OCI-LY1 (cell line): ENCODE measurements at regions not wholly inside any gene's neighbourhood (a gene's known extent, or its start where the extent isn't known, plus 50 kb on each side); places are given as distances from the start of the nearest gene placed in this dataset.

ENCODE experiments used
- H2AFZ ChIP-seq: fragments of 200-600 bp; sonication (generic), shearing (Covaris generic); 2 replicates; pipeline ENCODE4 v1.6.0; 2014; ENCODE audit warnings: antibody characterized with exemption, mild to moderate bottlenecking, low read length
- H3F3A ChIP-seq: fragments of 200-600 bp; sonication (generic), shearing (Covaris generic); 2 replicates; pipeline ENCODE4 v1.6.0; 2014; ENCODE audit warnings: mild to moderate bottlenecking, antibody characterized with exemption, low read length, moderate library complexity; ENCODE audit not compliant: insufficient read depth
- H3K27ac ChIP-seq: fragments of 200-600 bp; sonication (generic); 2 replicates; pipeline ENCODE4 v1.5.1; 2014; ENCODE audit warnings: low read length, mixed run types, mild to moderate bottlenecking, low read depth; ENCODE audit not compliant: poor library complexity, severe bottlenecking
- H3K27me3 ChIP-seq: fragments of 200-600 bp; sonication (generic); 2 replicates; pipeline ENCODE4 v1.6.0; 2014; ENCODE audit warnings: antibody characterized with exemption, mild to moderate bottlenecking, low read length, moderate library complexity; ENCODE audit not compliant: insufficient read depth
- H3K36me3 ChIP-seq: fragments of 200-600 bp; sonication (generic); 2 replicates; pipeline ENCODE4 v1.6.1; 2014; ENCODE audit warnings: mild to moderate bottlenecking, antibody characterized with exemption, low read length, moderate library complexity, mixed read lengths; ENCODE audit not compliant: insufficient read depth
- H3K4me1 ChIP-seq: fragments of 200-600 bp; sonication (generic); 2 replicates; pipeline ENCODE4 v1.5.1; 2014; ENCODE audit warnings: mild to moderate bottlenecking, low read length, moderate library complexity; ENCODE audit not compliant: insufficient read depth, severe bottlenecking
- H3K4me2 ChIP-seq: fragments of 200-600 bp; sonication (generic), shearing (Covaris generic); 2 replicates; pipeline ENCODE4 v1.6.1; 2014; ENCODE audit warnings: low read length
- H3K4me3 ChIP-seq: fragments of 200-600 bp; sonication (generic); 2 replicates; pipeline ENCODE4 v1.5.1; 2014; ENCODE audit warnings: low read length, low read depth, mild to moderate bottlenecking, mixed read lengths; ENCODE audit not compliant: poor library complexity, severe bottlenecking
- H3K79me2 ChIP-seq: fragments of 200-600 bp; shearing (Covaris generic); 2 replicates; pipeline ENCODE4 v1.6.1; 2016; ENCODE audit warnings: mixed run types, low read length, mixed read lengths; ENCODE audit not compliant: insufficient read depth
- H3K9ac ChIP-seq: fragments of 200-600 bp; sonication (generic), shearing (Covaris generic); 2 replicates; pipeline ENCODE4 v1.6.1; 2014; ENCODE audit warnings: mild to moderate bottlenecking, low read length, mixed read lengths
- H3K9me2 ChIP-seq: fragments of 200-600 bp; sonication (generic), shearing (Covaris generic); 2 replicates; pipeline ENCODE4 v1.6.1; 2014; ENCODE audit warnings: low read depth, mild to moderate bottlenecking, low read length, mixed read lengths
- H3K9me3 ChIP-seq: fragments of 200-600 bp; shearing (Covaris generic); 2 replicates; pipeline ENCODE4 v1.6.1; 2014; ENCODE audit warnings: low read length, mixed read lengths
- H4K20me1 ChIP-seq: fragments of 200-600 bp; sonication (generic), shearing (Covaris generic); 2 replicates; pipeline ENCODE4 v1.6.0; 2016; ENCODE audit warnings: mild to moderate bottlenecking, low read length; ENCODE audit not compliant: insufficient read depth
- CTCF ChIP-seq: fragments of 200-600 bp; sonication (generic), shearing (Covaris generic); IDR thresholded peaks from 2 replicates; pipeline ENCODE4 v1.5.1; 2017; ENCODE audit warnings: mild to moderate bottlenecking, antibody characterized with exemption, low read length, moderate library complexity, mixed read lengths
- EZH2 ChIP-seq: fragments of 200-600 bp; sonication (generic), shearing (Covaris generic); IDR thresholded peaks from 2 replicates; pipeline ENCODE4 v1.8.0; 2017; ENCODE audit warnings: borderline replicate concordance, mixed run types, mild to moderate bottlenecking, antibody characterized with exemption, low read length, moderate library complexity, mixed read lengths

GRCh38 chr18:78896111-78896905, 83.3 kb upstream of the SALL3 start:
- H4K20me1 ChIP-seq: no peaks in the 10 kb centered on the region
- no peak overlapping the region for H3K9ac ChIP-seq
- no peak overlapping the region for H3K4me2 ChIP-seq
- no peaks in the 10 kb centered on the region for H3F3A ChIP-seq
- no peaks in the 10 kb centered on the region for H3K79me2 ChIP-seq
- no peaks in the 10 kb centered on the region for H3K9me3 ChIP-seq
- H3K27ac ChIP-seq: no peak overlapping the region
- no peaks in the 10 kb centered on the region for H3K4me1 ChIP-seq
- H3K4me3 ChIP-seq: no peak overlapping the region
- H3K36me3 ChIP-seq: no peaks in the 10 kb centered on the region
- H2AFZ ChIP-seq: no peak overlapping the region
- H3K9me2 ChIP-seq: no peaks in the 10 kb centered on the region
- no peaks in the 10 kb centered on the region for H3K27me3 ChIP-seq
- TF ChIP-seq CTCF (no peak), EZH2 (no peak)

GRCh38 chr18:78898066-78898465, 81.6 kb upstream of the SALL3 start:
- Histone ChIP-seq H3K9me3 (no peaks in the 10 kb centered on the region), H2AFZ (no peak overlapping the region), H3F3A (no peaks in the 10 kb centered on the region), H3K4me3 (no peak overlapping the region), H4K20me1 (no peaks in the 10 kb centered on the region), H3K79me2 (no peaks in the 10 kb centered on the region), H3K27me3 (no peaks in the 10 kb centered on the region), H3K36me3 (no peaks in the 10 kb centered on the region), H3K27ac (no peak overlapping the region), H3K9me2 (no peaks in the 10 kb centered on the region), H3K9ac (no peak overlapping the region), H3K4me1 (no peaks in the 10 kb centered on the region), H3K4me2 (no peak overlapping the region)
- no peak for TF ChIP-seq CTCF
- TF ChIP-seq EZH2: no peak

- H3K4me1 ChIP-seq: no peaks in the 10 kb centered on the region
- no peak overlapping the region for H2AFZ ChIP-seq
- H4K20me1 ChIP-seq: no peaks in the 10 kb centered on the region
- H3K27me3 ChIP-seq: no peaks in the 10 kb centered on the region
- H3K79me2 ChIP-seq: no peaks in the 10 kb centered on the region
- no peak overlapping the region for H3K4me3 ChIP-seq
- no peak overlapping the region for H3K27ac ChIP-seq
- H3K9ac ChIP-seq: no peak overlapping the region
- no peak for TF ChIP-seq EZH2
- no peaks in the 10 kb centered on the region for H3F3A ChIP-seq
- no peak overlapping the region for H3K4me2 ChIP-seq
- H3K9me3 ChIP-seq: no peaks in the 10 kb centered on the region
- H3K9me2 ChIP-seq: no peaks in the 10 kb centered on the region
- no peaks in the 10 kb centered on the region for H3K36me3 ChIP-seq
Observed at GRCh38 chr18:78898635-78899034, 81.0 kb upstream of the SALL3 start.

- no peaks in the 10 kb centered on the region for H3K9me3 ChIP-seq
- no peak overlapping the region for H3K27ac ChIP-seq
- H4K20me1 ChIP-seq: no peaks in the 10 kb centered on the region
Observed at GRCh38 chr18:78899241-78899640, 80.4 kb upstream of the SALL3 start.

More at GRCh38 chr18:78899241-78899640, 80.4 kb upstream of the SALL3 start:
- Histone ChIP-seq H3K9me2 (no peaks in the 10 kb centered on the region), H3K36me3 (no peaks in the 10 kb centered on the region), H3K79me2 (no peaks in the 10 kb centered on the region), H3K9ac (no peak overlapping the region), H3K4me1 (no peaks in the 10 kb centered on the region), H3F3A (no peaks in the 10 kb centered on the region), H3K4me2 (no peak overlapping the region), H3K4me3 (no peak overlapping the region), H3K27me3 (no peaks in the 10 kb centered on the region), H2AFZ (no peak overlapping the region)
- no peak for TF ChIP-seq EZH2
- TF ChIP-seq CTCF: no peak
